ENCODE measurements at regions not wholly inside any gene's neighbourhood (a gene's known extent, or its start where the extent isn't known, plus 50 kb on each side); places are given as distances from the start of the nearest gene placed in this dataset.

DNA sequence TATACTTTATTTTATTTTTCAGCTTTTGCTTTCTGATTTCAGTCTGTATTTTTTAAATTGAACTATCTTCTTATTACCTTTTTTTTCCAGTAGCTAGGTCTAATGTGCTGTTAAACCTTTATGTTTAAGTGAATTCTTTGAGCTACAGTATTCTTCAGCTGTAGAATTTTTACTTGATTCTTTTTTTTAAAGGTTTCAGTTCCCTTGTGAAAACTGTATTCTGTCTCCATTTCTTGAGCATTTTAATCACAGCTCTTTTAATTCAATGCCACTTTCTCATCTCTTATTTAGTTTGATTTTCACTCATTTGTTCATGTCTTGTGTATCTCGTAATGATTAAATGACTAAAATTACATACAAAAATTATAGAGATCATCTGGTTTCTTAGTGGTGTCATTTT lies 233.8 kb downstream of the MTRR start:
- Histone ChIP-seq H3K9me3 (ENCODE audit: low read length) (no peaks in the 10 kb centered on the region), H3K9ac (ENCODE audit: low read length) (no peak overlapping the region), H3K27ac (ENCODE audit: low read length) (no peak overlapping the region), H3K27me3 (ENCODE audit: insufficient read depth, low read depth, low read length) (no peaks in the 10 kb centered on the region), H3F3A (ENCODE audit: insufficient read depth, low read length, poor library complexity, severe bottlenecking) (no peaks in the 10 kb centered on the region), H3K79me2 (replicated peaks; ENCODE audit: insufficient read depth, low read length) (no peaks in the 10 kb centered on the region), H2AFZ (ENCODE audit: low read depth, low read length) (no peak overlapping the region), H3K4me3 (ENCODE audit: low read length) (no peak overlapping the region), H3K4me2 (ENCODE audit: low read length) (no peak overlapping the region), H4K20me1 (ENCODE audit: insufficient read depth) (no peaks in the 10 kb centered on the region), H3K9me2 (ENCODE audit: insufficient read depth, low read length) (no peaks in the 10 kb centered on the region), H3K36me3 (ENCODE audit: insufficient read depth, low read length) (no peaks in the 10 kb centered on the region)
- no peak for TF ChIP-seq RAD21 (conservative IDR thresholded peaks at IDR 0.05)
- TF ChIP-seq SMC3 (conservative IDR thresholded peaks at IDR 0.05; ENCODE audit: poor library complexity): no peak
- TF ChIP-seq MXI1 (conservative IDR thresholded peaks at IDR 0.05; ENCODE audit: poor library complexity, severe bottlenecking): no peak
- TF ChIP-seq POLR2AphosphoS5 (IDR thresholded peaks at IDR 0.05): no peak
- TF ChIP-seq, protein P1, sequence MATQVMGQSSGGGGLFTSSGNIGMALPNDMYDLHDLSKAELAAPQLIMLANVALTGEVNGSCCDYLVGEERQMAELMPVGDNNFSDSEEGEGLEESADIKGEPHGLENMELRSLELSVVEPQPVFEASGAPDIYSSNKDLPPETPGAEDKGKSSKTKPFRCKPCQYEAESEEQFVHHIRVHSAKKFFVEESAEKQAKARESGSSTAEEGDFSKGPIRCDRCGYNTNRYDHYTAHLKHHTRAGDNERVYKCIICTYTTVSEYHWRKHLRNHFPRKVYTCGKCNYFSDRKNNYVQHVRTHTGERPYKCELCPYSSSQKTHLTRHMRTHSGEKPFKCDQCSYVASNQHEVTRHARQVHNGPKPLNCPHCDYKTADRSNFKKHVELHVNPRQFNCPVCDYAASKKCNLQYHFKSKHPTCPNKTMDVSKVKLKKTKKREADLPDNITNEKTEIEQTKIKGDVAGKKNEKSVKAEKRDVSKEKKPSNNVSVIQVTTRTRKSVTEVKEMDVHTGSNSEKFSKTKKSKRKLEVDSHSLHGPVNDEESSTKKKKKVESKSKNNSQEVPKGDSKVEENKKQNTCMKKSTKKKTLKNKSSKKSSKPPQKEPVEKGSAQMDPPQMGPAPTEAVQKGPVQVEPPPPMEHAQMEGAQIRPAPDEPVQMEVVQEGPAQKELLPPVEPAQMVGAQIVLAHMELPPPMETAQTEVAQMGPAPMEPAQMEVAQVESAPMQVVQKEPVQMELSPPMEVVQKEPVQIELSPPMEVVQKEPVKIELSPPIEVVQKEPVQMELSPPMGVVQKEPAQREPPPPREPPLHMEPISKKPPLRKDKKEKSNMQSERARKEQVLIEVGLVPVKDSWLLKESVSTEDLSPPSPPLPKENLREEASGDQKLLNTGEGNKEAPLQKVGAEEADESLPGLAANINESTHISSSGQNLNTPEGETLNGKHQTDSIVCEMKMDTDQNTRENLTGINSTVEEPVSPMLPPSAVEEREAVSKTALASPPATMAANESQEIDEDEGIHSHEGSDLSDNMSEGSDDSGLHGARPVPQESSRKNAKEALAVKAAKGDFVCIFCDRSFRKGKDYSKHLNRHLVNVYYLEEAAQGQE (IDR thresholded peaks at IDR 0.05; ENCODE audit: borderline replicate concordance): no peak
- no peak for TF ChIP-seq TAF1 (IDR thresholded peaks at IDR 0.05; ENCODE audit: low read depth)
- no peak for TF ChIP-seq CTCF (IDR thresholded peaks at IDR 0.05; ENCODE audit: poor library complexity, severe bottlenecking)
- TF ChIP-seq EP300 (conservative IDR thresholded peaks at IDR 0.05; ENCODE audit: poor library complexity, severe bottlenecking): no peak
- no peak for TF ChIP-seq EZH2 (IDR thresholded peaks at IDR 0.05; ENCODE audit: borderline replicate concordance, insufficient read depth, low read length, poor library complexity, severe bottlenecking)

- Histone ChIP-seq H2AFZ (ENCODE audit: low read depth, low read length) (no peak overlapping the region), H3K9me2 (ENCODE audit: insufficient read depth, low read length) (no peaks in the 10 kb centered on the region), H3K4me2 (ENCODE audit: low read length) (no peak overlapping the region), H3K27me3 (ENCODE audit: insufficient read depth, low read depth, low read length) (no peaks in the 10 kb centered on the region), H4K20me1 (ENCODE audit: insufficient read depth) (no peaks in the 10 kb centered on the region), H3K27ac (ENCODE audit: low read length) (no peak overlapping the region), H3K9ac (ENCODE audit: low read length) (no peak overlapping the region), H3K9me3 (ENCODE audit: low read length) (no peaks in the 10 kb centered on the region), H3F3A (ENCODE audit: insufficient read depth, low read length, poor library complexity, severe bottlenecking) (no peaks in the 10 kb centered on the region), H3K4me3 (ENCODE audit: low read length) (no peak overlapping the region), H3K79me2 (replicated peaks; ENCODE audit: insufficient read depth, low read length) (no peaks in the 10 kb centered on the region), H3K36me3 (ENCODE audit: insufficient read depth, low read length) (no peaks in the 10 kb centered on the region)
- no peak for TF ChIP-seq SMC3 (conservative IDR thresholded peaks at IDR 0.05; ENCODE audit: poor library complexity)
- TF ChIP-seq TAF1 (IDR thresholded peaks at IDR 0.05; ENCODE audit: low read depth): no peak
- no peak for TF ChIP-seq MXI1 (conservative IDR thresholded peaks at IDR 0.05; ENCODE audit: poor library complexity, severe bottlenecking)
- TF ChIP-seq POLR2AphosphoS5 (IDR thresholded peaks at IDR 0.05): no peak
- TF ChIP-seq, protein P1 (IDR thresholded peaks at IDR 0.05; ENCODE audit: borderline replicate concordance): no peak
- no peak for TF ChIP-seq EP300 (conservative IDR thresholded peaks at IDR 0.05; ENCODE audit: poor library complexity, severe bottlenecking)
- no peak for TF ChIP-seq CTCF (IDR thresholded peaks at IDR 0.05; ENCODE audit: poor library complexity, severe bottlenecking)
- no peak for TF ChIP-seq RAD21 (conservative IDR thresholded peaks at IDR 0.05)
- TF ChIP-seq EZH2 (IDR thresholded peaks at IDR 0.05; ENCODE audit: borderline replicate concordance, insufficient read depth, low read length, poor library complexity, severe bottlenecking): no peak
These were observed 245.8 kb downstream of the MTRR start for GRCh38 chr5:8114597-8115266.

Data from neural cell (in vitro differentiated cells).